VCaP (cell line): ENCODE measurements at regions not wholly inside any gene's neighbourhood (a gene's known extent, or its start where the extent isn't known, plus 50 kb on each side); places are given as distances from the start of the nearest gene placed in this dataset.

ENCODE experiments used
- H3K27ac ChIP-seq: fragments of 450-650 bp; 2 replicates; pipeline ENCODE4 v1.5.1; 2017
- CTCF ChIP-seq: fragments of 450-650 bp; conservative IDR thresholded peaks from 2 replicates; pipeline ENCODE4 v1.5.1; 2017; ENCODE audit warnings: mild to moderate bottlenecking, moderate library complexity

- no peak overlapping the region for H3K27ac ChIP-seq
- TF ChIP-seq CTCF, result no peak
Observed at GRCh38 chr2:56962673-56963072, 778.9 kb downstream of the CCDC85A start.

GRCh38 chr2:56969513-56969912 lies 785.7 kb downstream of the CCDC85A start:
- no peak for TF ChIP-seq CTCF
- no peak overlapping the region for H3K27ac ChIP-seq

GRCh38 chr2:56971383-56971974 lies 787.7 kb downstream of the CCDC85A start:
- no peak overlapping the region for H3K27ac ChIP-seq
- TF ChIP-seq CTCF, result no peak

GRCh38 chr2:56981554-56981953 lies 797.8 kb downstream of the CCDC85A start:
- no peak for TF ChIP-seq CTCF
- H3K27ac ChIP-seq, result no peak overlapping the region

GRCh38 chr2:56985609-56986008 lies 801.8 kb downstream of the CCDC85A start:
- TF ChIP-seq CTCF, result no peak

GRCh38 chr2:57022496-57022895 lies 838.7 kb downstream of the CCDC85A start:
- no peak for TF ChIP-seq CTCF
- H3K27ac ChIP-seq, result no peak overlapping the region

More at GRCh38 chr2:56985609-56986008, 801.8 kb downstream of the CCDC85A start:
- H3K27ac ChIP-seq, result no peak overlapping the region

GRCh38 chr2:57044931-57045635 lies 861.3 kb downstream of the CCDC85A start:
- H3K27ac ChIP-seq, result no peak overlapping the region
- TF ChIP-seq CTCF, result no peak
